ENCODE measurements at regions not wholly inside any gene's neighbourhood (a gene's known extent, or its start where the extent isn't known, plus 50 kb on each side); places are given as distances from the start of the nearest gene placed in this dataset.

- H3K4me1 ChIP-seq (ENCODE audit: control insufficient read depth in 1 of 2, insufficient read depth in 2 of 2, low read depth in 1 of 2, low read length in 1 of 2): peaks cover 8 to 11% of the 10 kb centered on the region in 2 experiments; a peak in 3 of 4 replicates
- H3K79me2 ChIP-seq (ENCODE audit: insufficient read depth): no peaks in the 10 kb centered on the region
- no peaks in the 10 kb centered on the region for H3K36me3 ChIP-seq (replicated peaks in 1 of 2; ENCODE audit: control insufficient read depth in 1 of 2, insufficient read depth in 2 of 2, low read length in 1 of 2)
- TF ChIP-seq, protein P1, sequence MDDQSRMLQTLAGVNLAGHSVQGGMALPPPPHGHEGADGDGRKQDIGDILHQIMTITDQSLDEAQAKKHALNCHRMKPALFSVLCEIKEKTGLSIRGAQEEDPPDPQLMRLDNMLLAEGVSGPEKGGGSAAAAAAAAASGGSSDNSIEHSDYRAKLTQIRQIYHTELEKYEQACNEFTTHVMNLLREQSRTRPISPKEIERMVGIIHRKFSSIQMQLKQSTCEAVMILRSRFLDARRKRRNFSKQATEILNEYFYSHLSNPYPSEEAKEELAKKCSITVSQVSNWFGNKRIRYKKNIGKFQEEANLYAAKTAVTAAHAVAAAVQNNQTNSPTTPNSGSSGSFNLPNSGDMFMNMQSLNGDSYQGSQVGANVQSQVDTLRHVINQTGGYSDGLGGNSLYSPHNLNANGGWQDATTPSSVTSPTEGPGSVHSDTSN (IDR thresholded peaks at IDR 0.05): peak; percentile 7; the same call in 1 of the 2 replicates
- TF ChIP-seq RXRA (IDR thresholded peaks at IDR 0.05; ENCODE audit: borderline replicate concordance, low read depth): no peak
- peak; percentile 97 for TF ChIP-seq SMC3 (IDR thresholded peaks at IDR 0.05; ENCODE audit: low read depth, low read length)
- peak; percentile 99 for TF ChIP-seq RAD21 (IDR thresholded peaks at IDR 0.05; ENCODE audit: low read length)
- TF ChIP-seq YY1 (IDR thresholded peaks at IDR 0.05; ENCODE audit: low read depth): peak; percentile 75; the same call in 1 of the 2 replicates
- TF ChIP-seq CHD2 (IDR thresholded peaks at IDR 0.05; ENCODE audit: low read length, partially characterized antibody): peak; percentile 94
- TF ChIP-seq RCOR1 (IDR thresholded peaks at IDR 0.05; ENCODE audit: low read length): peak; percentile 72
- no peak for TF ChIP-seq FOXJ3 (CRISPR knock-in tag; IDR thresholded peaks at IDR 0.05)
- TF ChIP-seq, protein P2, sequence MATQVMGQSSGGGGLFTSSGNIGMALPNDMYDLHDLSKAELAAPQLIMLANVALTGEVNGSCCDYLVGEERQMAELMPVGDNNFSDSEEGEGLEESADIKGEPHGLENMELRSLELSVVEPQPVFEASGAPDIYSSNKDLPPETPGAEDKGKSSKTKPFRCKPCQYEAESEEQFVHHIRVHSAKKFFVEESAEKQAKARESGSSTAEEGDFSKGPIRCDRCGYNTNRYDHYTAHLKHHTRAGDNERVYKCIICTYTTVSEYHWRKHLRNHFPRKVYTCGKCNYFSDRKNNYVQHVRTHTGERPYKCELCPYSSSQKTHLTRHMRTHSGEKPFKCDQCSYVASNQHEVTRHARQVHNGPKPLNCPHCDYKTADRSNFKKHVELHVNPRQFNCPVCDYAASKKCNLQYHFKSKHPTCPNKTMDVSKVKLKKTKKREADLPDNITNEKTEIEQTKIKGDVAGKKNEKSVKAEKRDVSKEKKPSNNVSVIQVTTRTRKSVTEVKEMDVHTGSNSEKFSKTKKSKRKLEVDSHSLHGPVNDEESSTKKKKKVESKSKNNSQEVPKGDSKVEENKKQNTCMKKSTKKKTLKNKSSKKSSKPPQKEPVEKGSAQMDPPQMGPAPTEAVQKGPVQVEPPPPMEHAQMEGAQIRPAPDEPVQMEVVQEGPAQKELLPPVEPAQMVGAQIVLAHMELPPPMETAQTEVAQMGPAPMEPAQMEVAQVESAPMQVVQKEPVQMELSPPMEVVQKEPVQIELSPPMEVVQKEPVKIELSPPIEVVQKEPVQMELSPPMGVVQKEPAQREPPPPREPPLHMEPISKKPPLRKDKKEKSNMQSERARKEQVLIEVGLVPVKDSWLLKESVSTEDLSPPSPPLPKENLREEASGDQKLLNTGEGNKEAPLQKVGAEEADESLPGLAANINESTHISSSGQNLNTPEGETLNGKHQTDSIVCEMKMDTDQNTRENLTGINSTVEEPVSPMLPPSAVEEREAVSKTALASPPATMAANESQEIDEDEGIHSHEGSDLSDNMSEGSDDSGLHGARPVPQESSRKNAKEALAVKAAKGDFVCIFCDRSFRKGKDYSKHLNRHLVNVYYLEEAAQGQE (IDR thresholded peaks at IDR 0.05; ENCODE audit: low read depth, low read length): 0 out of 2 replicates have a peak, but pooled peaks have one; percentile 32
- 0 out of 2 replicates have a peak, but pooled peaks have one; percentile 8 for TF ChIP-seq GATA2 (CRISPR knock-in tag; IDR thresholded peaks at IDR 0.05)
- no peak for TF ChIP-seq MEF2A (IDR thresholded peaks at IDR 0.05; ENCODE audit: borderline replicate concordance, low read depth)
- TF ChIP-seq RFX5 (IDR thresholded peaks at IDR 0.05; ENCODE audit: low read length): peak; percentile 62; the same call in 1 of the 2 replicates
- peak; percentile 20; the same call in 1 of the 2 replicates for TF ChIP-seq MXI1 (IDR thresholded peaks at IDR 0.05; ENCODE audit: low read depth, low read length)
- TF ChIP-seq FOXM1 (IDR thresholded peaks at IDR 0.05; ENCODE audit: low read depth): no peak
- TF ChIP-seq, protein P3, sequence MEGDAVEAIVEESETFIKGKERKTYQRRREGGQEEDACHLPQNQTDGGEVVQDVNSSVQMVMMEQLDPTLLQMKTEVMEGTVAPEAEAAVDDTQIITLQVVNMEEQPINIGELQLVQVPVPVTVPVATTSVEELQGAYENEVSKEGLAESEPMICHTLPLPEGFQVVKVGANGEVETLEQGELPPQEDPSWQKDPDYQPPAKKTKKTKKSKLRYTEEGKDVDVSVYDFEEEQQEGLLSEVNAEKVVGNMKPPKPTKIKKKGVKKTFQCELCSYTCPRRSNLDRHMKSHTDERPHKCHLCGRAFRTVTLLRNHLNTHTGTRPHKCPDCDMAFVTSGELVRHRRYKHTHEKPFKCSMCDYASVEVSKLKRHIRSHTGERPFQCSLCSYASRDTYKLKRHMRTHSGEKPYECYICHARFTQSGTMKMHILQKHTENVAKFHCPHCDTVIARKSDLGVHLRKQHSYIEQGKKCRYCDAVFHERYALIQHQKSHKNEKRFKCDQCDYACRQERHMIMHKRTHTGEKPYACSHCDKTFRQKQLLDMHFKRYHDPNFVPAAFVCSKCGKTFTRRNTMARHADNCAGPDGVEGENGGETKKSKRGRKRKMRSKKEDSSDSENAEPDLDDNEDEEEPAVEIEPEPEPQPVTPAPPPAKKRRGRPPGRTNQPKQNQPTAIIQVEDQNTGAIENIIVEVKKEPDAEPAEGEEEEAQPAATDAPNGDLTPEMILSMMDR (IDR thresholded peaks at IDR 0.05): peak; percentile 77
- no peak overlapping the region for H3K9ac ChIP-seq
- POLR2A ChIA-PET: no interaction called here
- WGBS (ENCODE audit: low lambda C conversion rate): 26% methylated on average over 9 of the region's 9 CpGs
- H2AFZ ChIP-seq (ENCODE audit: low read depth): peak overlapping the region; percentile 93
- H3K4me2 ChIP-seq: 0 out of 2 replicates have a peak overlapping the region, but pooled peaks have one; percentile 5
- H3K9me2 ChIP-seq: no peaks in the 10 kb centered on the region
- H3K27me3 ChIP-seq (ENCODE audit: insufficient read depth): no peaks in the 10 kb centered on the region
- H4K20me1 ChIP-seq (ENCODE audit: insufficient read depth): no peaks in the 10 kb centered on the region
- no peaks in the 10 kb centered on the region for H3K9me3 ChIP-seq
- H3K27ac ChIP-seq (ENCODE audit: low read depth in 2 of 2, low read length in 1 of 2): peak overlapping the region in 1 of 2 experiments; percentile 48; a peak in 1 of 4 replicates
- no peaks in the 10 kb centered on the region for H3F3A ChIP-seq (replicated peaks; ENCODE audit: insufficient read depth)
- no peak overlapping the region; a peak in 1 of 4 replicates for H3K4me3 ChIP-seq (ENCODE audit: low read depth in 2 of 2, low read length in 1 of 2)
- CTCF ChIA-PET: interaction anchor here (0.5 to 3.7 kb wide), 73 partner anchors 8 to 994 kb away, joined by 3 to 74 read pairs (median 4); partner anchors contain the start of gene IGFBP5
- peak; percentile 78 for DNase-seq
Measured at GRCh38 chr2:217510771-217511291, 492.0 kb downstream of the TNS1 start.
